AG04450 (cell line): ENCODE measurements at regions not wholly inside any gene's neighbourhood (a gene's known extent, or its start where the extent isn't known, plus 50 kb on each side); places are given as distances from the start of the nearest gene placed in this dataset.

ENCODE experiments used
- CTCF ChIA-PET: fragments of 300-600, 350-600 bp; formaldehyde crosslinking; extraction: SDS; loops from one replicate; lab custom pipeline; 2022; ENCODE audit warnings: antibody characterized with exemption, inconsistent platforms; lab: Charles Lee
- POLR2A ChIA-PET: fragments of 350-600 bp; formaldehyde crosslinking; extraction: SDS; loops from one replicate; lab custom pipeline; 2021; ENCODE audit warnings: antibody characterized with exemption, inconsistent platforms; lab: Yijun Ruan, JAX
- DNase-seq: peaks from one replicate; pipeline ENCODE4 v3.0.0-alpha.2; 2011; ENCODE audit warnings: low read depth, low spot score
- H3K27ac ChIP-seq: one replicate; pipeline ENCODE4 v1.5.1; 2012; ENCODE audit warnings: low read depth, low read length, control low read depth
- H3K27me3 ChIP-seq: one replicate; pipeline ENCODE4 v1.6.0; 2012; ENCODE audit warnings: low read length; ENCODE audit not compliant: control insufficient read depth, insufficient read depth
- H3K4me3 ChIP-seq: 2 replicates; pipeline ENCODE4 v1.5.1; 2011; ENCODE audit warnings: mild to moderate bottlenecking, low read depth, low read length, control low read depth
- H3K9me3 ChIP-seq: 2 replicates; pipeline ENCODE4 v1.5.1; 2012; ENCODE audit warnings: low read length; ENCODE audit not compliant: control insufficient read depth, insufficient read depth
- TF ChIP-seq, protein P1 (sequence below): IDR thresholded peaks from 2 replicates; pipeline ENCODE4 v1.5.1; 2011; ENCODE audit warnings: low read depth, low read length, control low read depth, inconsistent platforms

DNA sequence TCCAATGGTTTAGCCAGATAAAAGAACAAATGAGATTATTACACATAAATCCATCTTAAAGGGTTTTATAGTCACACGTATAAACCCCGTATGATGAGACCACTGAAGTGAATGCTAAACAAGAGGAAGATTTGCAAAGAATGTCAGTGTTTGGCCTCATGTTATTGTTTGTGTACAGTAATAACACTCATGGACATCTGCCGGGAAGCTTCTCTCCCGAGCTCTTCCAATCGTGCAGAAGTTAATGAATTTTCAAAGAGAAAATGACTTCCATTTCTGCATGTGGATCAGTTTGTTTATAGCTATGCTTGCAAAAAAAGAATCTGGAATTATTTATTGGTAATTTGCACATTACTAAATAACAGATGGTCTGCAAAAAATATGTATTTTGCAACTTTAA, 88.5 kb upstream of the APCDD1 start:
- H3K27me3 ChIP-seq: no peaks in the 10 kb centered on the region
- TF ChIP-seq, protein P1, sequence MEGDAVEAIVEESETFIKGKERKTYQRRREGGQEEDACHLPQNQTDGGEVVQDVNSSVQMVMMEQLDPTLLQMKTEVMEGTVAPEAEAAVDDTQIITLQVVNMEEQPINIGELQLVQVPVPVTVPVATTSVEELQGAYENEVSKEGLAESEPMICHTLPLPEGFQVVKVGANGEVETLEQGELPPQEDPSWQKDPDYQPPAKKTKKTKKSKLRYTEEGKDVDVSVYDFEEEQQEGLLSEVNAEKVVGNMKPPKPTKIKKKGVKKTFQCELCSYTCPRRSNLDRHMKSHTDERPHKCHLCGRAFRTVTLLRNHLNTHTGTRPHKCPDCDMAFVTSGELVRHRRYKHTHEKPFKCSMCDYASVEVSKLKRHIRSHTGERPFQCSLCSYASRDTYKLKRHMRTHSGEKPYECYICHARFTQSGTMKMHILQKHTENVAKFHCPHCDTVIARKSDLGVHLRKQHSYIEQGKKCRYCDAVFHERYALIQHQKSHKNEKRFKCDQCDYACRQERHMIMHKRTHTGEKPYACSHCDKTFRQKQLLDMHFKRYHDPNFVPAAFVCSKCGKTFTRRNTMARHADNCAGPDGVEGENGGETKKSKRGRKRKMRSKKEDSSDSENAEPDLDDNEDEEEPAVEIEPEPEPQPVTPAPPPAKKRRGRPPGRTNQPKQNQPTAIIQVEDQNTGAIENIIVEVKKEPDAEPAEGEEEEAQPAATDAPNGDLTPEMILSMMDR: no peak
- CTCF ChIA-PET: no interaction called here
- no peak for DNase-seq
- no peak overlapping the region for H3K27ac ChIP-seq
- POLR2A ChIA-PET: no interaction called here
- H3K9me3 ChIP-seq: peaks cover 3% of the 10 kb centered on the region; the same call in 1 of the 2 replicates
- H3K4me3 ChIP-seq: no peak overlapping the region

DNA sequence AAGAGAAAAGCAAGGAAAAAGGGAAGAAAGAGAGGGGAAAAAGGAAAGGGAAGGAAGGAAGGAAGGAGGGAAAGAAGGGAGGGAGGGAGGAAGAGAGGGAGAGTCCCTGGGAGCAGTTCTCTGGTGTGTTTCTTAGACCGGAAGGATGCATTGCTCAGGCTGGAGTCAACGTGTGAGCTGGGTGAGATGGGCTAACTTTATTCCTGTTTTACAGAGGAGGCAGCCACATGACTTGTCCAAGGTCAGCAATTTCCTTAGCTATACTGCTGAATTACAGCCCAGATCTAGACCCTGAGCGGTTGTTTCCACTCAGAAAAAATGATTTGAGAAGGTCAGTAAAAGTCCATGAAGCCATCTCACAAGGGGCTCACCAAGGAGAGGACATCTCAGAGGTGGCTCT, 86.6 kb upstream of the APCDD1 start:
- TF ChIP-seq, protein P1: no peak
- CTCF ChIA-PET: no interaction called here
- POLR2A ChIA-PET: no interaction called here

DNA sequence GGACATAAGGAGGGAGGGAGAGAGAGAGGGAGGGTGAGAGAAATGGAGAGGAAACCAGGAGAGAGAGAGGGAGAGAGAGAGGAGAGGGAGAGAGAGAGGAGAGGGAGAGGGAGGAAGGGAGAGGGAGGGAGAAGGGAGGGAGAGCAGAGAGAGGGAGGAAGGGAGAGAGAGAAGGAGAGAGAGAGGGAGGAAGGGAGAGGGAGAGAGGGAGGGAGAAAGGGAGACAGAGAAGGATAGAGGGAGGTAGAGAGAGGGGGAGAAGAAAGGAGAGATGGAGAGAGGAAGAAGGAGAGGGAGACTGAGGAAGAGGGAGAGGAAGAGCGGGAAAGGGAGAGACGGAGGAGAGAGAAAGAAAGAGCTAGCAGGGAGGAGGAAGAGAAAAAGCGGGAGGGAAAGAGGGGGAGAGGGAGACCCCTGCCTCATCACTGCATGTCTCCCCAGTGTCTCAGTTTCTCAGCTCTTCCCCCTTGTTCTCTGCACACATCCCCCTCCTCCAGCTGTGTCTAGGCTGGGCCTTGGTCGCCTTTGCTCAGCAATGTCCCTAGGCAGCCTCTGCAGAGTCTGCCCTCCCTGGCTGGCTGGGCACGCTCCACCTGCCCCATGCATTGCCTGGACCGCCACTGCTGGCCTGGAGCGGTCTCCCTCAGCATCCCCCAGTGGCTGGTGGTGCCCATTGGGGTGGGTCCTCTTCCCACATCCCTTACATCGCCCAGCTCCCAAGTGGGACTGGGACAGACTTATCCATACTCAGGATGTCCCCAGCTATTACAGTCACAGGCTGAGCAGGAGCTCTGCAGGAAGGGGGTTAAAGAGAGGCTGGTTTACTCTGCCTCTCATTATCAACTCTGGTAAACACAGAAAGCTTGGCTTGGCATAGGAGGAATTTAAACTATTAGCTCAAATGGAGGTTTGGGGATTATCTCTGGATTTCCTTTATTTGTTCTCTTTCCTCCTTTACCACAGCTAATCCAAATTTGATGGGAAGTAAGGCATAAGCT, 85.7 kb upstream of the APCDD1 start:
- Histone ChIP-seq H3K27me3 (no peaks in the 10 kb centered on the region), H3K4me3 (no peak overlapping the region), H3K27ac (no peak overlapping the region), H3K9me3 (peaks cover 3% of the 10 kb centered on the region; the same call in 1 of the 2 replicates)
- DNase-seq: no peak
- CTCF ChIA-PET: interaction anchor here (0.6 to 1.3 kb wide), 2 partner anchors 227 to 391 kb away, joined by 3 to 4 read pairs; no protein-coding TSS in a partner anchor
- POLR2A ChIA-PET: interaction anchor here (1.0 kb wide), 1 partner anchor 157 kb away, joined by 3 read pairs; the partner anchor contains the start of gene NAPG
- TF ChIP-seq, protein P1: no peak

More for the DNA sequence above, 86.6 kb upstream of the APCDD1 start:
- H3K4me3 ChIP-seq: no peak overlapping the region
- no peaks in the 10 kb centered on the region for H3K27me3 ChIP-seq
- DNase-seq: no peak
- H3K9me3 ChIP-seq: peaks cover 3% of the 10 kb centered on the region; the same call in 1 of the 2 replicates
- no peak overlapping the region for H3K27ac ChIP-seq

- ChIA-PET POLR2A (no interaction called here), CTCF (no interaction called here)
- Histone ChIP-seq H3K9me3 (no peaks in the 10 kb centered on the region), H3K4me3 (no peak overlapping the region), H3K27me3 (no peaks in the 10 kb centered on the region), H3K27ac (no peak overlapping the region)
- DNase-seq: no peak
- TF ChIP-seq, protein P1: no peak
Observed at GRCh38 chr18:10370716-10371115, 83.7 kb upstream of the APCDD1 start.

DNA sequence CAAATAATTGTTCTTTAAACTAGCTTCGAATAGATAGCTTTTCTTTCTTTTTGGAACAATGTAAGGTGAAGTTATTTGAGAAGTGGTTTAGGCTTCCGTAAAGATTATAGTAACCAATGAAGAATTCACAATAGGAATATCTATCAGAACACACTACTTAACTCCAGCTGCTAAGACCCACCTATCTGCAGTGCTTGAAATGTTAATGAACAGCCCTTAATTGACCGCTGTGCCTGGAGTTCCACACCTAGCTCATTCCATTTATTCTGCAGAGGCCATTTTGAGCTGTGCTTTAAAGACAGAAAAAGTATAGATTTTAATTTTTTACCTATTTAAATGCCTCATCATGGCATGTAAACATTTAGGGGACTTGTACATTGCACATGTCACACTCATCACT, 83.3 kb upstream of the APCDD1 start:
- POLR2A ChIA-PET: no interaction called here
- DNase-seq: no peak
- TF ChIP-seq, protein P1: no peak
- peaks cover 3% of the 10 kb centered on the region for H3K27me3 ChIP-seq
- CTCF ChIA-PET: interaction anchor here (0.6 kb wide), 1 partner anchor 28 kb away, joined by 4 read pairs; no protein-coding TSS in a partner anchor
- no peaks in the 10 kb centered on the region for H3K9me3 ChIP-seq
- no peak overlapping the region for H3K4me3 ChIP-seq
- H3K27ac ChIP-seq: no peak overlapping the region
